ENCODE measurements at regions not wholly inside any gene's neighbourhood (a gene's known extent, or its start where the extent isn't known, plus 50 kb on each side); places are given as distances from the start of the nearest gene placed in this dataset.

DNA sequence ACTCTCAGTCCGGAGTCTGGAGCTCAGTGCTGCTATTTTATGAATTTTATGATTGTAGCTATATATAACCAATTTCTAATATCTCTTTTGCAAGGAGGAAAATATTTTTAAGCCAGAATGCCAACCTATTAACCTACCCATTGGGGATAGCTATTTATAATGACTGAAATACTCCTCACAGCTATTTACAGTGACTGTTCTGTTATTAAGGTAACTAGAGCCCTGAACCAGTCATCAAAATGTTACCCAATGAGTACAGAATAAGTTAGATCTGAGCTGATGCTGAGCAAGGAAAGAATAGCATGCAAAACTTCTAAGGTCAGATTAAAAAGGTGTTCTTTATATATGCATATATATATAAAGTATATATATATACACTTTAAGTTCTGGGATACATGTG is 79.6 kb upstream of the PPP2R3A start:
- no peak for DNase-seq

DNA sequence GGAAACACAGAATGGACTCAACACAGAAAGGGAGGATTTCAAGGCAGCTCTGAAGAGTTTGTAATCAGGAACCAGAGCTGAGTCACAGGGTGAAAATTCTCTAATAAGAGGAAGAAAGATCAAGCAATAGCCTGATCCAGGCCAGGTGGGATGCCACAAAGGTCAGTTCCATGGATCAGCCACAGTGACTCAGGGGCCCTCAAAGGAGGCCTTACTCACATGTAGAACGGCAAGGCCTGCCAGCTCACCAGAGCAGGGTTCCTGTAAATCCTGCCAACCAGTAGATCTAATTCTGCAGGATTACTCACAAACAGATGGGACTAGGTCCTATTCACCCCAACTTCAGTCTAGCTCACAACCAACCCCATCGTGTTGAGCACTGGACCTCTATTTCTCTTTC is 78.3 kb upstream of the PPP2R3A start:
- DNase-seq = no peak

DNA sequence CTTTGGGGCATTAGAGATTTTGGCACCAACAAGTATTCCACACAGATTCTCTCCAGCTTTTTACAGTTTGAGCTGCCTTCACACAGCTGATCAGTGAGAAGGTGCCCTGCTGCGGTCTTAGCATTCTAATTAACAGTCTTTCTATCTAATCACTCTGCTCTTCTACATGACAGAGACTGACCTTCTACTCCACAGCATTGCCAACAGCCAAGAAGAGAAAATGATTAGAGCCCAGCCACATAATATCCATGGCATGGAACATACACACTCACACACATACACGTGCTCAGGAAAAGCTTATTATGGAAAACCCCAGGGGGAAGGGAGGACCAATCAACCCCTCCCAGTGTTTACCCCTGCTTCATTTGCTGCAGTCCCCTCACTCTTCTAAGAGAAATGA is 76.1 kb upstream of the PPP2R3A start:
- no peak for DNase-seq

DNA sequence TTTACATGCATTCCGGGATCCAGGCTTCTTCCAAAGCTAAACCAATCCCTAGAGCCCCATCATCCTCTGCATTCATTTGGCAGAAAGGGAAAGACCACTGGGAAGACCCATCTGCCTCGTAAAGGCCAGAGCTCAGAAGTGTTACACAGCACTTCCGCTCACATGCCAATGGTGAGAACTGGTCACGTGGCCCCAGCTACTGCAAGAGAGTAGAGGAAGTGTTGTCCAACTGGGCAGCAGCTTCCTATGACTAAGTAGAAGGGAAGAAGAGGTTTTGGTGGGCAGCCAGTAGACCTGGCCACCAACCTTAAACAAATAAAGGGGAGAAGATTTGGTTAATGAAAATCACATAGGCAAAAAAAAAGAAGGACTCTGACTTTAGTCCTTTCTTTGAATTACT is 74.4 kb upstream of the PPP2R3A start:
- no peak for DNase-seq

DNA sequence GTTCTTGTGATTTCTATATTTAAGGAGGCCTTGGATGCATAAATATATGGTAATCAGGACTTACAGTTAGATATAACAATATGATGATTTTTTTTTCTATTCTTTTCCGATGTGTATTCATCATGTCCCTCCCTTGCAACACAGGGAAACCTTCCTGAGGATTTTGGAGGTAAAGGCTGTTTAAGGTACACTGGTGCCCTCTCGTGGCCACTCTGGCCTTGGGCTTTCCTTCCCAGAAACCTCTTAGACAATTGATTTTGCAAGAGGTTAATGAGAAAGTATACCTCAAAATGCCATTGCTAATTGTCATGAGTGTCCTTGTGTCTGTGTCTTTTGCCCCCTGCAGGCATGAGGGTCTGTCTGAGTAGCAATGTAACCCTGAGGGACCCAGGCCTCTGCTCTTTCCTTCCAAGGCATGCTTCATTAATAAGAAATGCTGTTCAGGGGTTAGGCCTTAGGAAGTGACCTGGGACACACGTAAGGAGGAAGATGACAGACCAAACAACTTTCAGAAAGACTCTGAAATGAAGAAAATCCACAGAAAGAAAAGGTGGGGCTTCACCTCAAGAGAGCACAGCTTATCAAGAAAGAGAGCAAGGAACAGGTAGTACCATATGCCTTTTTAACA is 70.3 kb upstream of the PPP2R3A start:
- peak; percentile 72 for DNase-seq

DNA sequence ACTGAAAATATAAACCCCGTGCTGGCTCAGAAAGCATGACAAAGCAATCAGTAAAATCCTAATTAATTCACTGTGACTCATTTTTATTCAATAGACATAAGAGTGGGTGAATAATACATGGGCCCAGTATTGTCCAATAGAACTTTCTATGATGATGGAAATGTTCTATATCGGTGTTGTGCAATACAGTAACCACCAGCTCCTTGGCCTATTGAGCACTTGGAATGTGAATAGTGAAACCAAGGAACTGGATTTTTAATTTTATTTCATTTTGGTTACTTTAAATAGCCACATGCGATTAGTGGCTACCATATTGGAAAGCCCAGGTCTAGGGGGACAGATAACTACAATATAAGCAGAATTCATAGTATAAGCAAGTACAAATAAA is 69.8 kb upstream of the PPP2R3A start:
- no peak for DNase-seq

DNA sequence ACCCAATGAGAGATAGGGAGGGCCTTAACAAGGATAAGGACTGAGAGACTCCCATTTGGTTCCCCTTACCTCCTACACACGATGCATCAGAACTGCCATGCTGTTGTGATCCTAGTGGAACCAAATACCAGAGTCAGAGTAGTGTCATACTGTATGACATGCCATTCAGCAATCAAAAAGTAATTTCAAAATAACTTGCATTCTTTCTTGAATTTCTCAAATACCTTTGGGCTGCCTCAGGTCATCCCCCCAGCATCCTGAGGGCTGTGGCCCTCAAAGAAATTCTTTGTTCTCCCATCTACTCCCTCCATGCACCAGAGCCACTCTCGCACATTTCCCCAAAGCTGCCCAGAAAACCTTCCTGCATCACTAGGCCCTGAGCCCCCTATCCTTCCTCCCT is 68.9 kb upstream of the PPP2R3A start:
- no peak for DNase-seq

DNA sequence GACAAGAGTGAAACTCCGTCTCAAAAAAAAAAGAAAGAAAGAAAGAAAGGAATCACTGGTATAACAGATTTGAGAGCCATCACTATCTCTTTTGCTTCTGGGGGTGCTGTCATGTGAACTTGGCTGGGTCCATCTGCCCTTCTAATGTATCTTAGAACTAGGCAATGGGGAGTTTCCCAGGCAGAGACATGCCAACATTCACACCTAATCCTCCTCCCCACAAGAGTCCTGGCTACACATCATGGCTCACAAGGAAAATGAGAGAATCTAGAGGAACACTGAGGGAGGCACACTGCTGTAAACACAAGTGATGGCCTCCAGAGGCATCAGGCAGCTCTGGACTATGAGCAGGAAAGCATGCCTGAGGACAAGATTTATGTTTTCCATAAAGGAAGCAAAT is 67.8 kb upstream of the PPP2R3A start:
- no peak for DNase-seq

DNA sequence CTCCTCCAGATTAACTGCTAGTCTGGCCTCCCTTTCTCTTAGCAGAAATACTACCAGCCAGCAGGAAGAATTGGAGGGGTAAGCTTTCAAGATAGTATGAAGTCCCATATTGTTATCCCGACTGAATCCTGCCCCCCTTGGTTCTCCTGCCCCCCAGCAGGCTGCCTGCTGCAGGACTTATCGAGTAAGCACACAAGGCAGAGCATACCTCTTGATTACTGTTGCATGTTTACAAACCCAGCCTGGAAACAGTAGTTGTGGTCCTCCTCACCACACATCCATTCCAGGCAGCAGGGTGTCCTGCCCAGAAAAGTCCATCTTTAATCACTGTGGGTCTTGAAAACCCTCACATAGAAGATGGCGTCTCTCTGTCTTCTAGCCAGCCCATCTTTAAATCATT is 66.8 kb upstream of the PPP2R3A start:
- DNase-seq = no peak

DNA sequence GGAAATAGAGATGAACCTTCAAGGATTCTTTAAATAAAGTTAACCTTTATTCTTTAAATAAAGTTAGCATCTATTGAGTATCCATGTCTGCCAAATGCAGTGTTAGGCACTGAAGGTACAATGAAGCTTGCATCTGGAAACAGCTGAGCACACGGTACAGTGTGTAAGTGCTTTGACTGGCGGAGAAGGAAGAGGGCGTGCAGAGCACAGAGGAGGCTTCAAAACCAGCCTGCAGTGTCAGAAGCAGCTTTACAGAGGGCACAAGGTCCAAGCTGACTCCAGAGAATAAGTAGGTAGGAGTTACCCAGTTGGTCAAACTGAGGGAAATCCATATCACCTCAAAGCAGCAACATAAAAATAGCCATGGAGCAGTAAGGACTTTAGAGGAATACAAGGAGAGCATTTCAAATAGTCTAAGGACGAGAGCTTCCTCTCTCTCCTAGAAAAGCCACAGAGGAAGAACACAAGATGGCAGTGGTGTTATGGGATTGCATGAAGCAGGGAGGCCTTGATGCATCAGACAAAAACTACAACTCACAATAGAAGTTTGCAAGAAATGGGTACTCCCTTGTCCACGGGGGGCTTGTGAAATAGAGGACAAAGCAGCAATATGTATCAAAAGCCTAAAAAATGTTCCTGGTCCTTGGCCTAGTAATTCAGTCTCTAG is 60.3 kb upstream of the PPP2R3A start:
- no peak for DNase-seq

DNA sequence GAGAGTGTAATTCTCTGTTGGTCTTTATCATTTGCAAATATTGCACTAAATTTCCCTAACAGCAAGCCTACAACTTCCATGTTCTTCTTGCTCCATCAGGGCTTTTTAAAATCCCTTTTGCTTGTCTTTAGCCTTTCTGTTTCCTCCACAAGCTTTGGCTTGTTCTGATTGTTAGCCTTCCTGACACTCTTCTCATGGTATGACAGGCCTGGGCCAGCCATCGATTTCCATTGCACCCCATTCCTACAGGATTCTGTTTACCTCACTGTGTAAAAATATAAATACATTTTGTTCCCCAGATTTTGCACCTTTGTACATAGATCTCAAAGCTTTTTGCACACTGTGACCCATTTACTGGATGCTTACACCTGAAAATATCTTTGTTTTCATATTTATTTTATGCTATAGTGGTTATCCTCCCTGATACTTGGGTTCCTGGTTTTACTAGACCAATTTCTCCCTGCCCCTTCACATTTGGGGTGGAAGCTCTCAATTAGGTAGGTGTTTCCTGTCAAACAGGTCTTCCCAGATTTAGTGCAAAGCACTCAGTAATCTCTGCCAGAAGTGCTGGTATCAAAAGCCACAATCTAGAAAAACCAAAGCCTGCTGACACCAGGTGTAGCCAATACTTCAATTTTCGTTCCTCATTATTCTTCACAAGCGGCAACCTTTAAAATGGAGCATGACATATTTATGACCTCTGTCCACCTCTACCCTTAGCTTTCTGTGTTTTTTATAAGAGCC is 57.9 kb upstream of the PPP2R3A start:
- DNase-seq = no peak

DNA sequence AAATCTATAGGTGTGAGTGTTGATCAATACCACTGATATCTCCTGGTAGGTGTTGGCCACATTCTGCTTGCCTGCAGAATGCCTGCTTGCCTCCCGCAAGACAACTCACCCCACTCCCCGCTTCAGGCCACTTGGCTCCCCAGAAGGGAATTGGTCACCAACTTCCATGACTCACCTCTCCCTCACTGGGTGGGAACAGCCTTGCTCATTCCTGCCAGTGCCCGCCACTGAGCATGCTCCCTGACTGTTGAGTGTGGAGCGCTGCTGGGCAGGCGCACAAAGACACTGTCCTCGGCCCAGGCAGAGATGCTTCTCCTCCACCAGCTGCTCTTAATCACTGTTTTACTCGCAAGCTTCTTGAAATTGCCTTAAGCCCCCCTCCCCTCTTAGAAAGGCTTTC is 57.3 kb upstream of the PPP2R3A start:
- DNase-seq = no peak

DNA sequence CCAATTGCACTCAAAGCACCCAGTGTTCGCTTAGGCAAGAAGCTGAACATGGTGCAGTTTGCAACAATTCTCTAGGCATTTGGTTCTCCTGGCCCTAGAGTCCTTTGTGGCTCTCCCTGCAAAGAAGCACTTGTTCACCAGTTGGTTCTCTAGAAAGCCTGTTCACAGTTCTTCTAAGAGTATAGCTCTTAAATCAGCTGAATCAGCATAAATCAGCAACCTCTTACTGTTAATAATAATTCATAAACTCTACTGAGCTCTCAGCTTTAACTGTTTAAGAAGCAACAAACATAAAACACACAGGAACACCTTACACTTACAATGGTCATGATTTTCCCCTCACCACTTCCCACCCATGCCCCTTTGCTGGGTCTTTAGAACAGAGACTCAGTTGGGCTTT is 56.8 kb upstream of the PPP2R3A start:
- no peak for DNase-seq

DNA sequence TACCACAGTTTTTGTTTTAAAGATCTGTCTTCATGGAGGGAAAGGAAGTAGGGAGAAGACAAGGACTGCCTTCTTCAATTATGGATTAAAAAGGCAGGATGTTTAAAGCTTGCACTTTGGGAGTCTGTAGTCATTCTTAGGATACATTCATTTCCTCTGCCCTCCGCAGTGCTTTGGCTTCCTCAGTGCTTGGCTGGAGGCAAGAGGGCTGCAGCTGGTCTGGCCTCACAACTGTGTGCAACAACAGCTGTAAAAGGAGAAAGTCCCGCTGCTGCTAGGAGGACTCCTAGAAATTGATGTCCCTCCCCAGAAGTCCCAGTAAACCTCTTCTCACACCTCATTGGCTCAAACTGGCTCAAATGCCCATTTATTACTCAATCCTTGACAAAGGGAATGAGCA is 54.4 kb upstream of the PPP2R3A start:
- no peak for DNase-seq

DNA sequence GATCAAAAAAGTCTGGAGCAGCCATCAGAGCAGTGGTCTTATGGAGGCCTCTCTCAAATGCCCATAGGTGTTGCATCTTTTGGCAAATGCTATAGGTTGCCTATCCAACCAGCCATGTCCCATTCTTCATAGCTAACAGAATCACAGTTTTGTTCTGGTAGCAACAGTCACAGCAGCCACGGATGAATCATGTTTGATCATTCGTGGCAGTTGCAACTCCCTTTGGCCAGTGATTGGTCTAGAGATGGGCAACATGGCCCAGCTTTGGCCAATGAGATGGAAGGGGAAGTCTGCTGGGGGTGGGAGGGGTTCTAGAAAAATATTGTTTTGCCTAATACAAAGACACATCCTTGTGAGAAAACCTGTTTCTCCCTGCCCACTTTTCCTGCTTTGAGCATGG is 50.3 kb upstream of the PPP2R3A start:
- DNase-seq = no peak
